Skin epidermis (tissue), 12 donors: ENCODE measurements at regions not wholly inside any gene's neighbourhood (a gene's known extent, or its start where the extent isn't known, plus 50 kb on each side); places are given as distances from the start of the nearest gene placed in this dataset.
"Not testable (repeated sequence)": the region's sequence is repeated elsewhere in the genome, so short reads cannot be mapped to it uniquely, and the experiment has no call there.

Experiments used
- H3K27ac ChIP-seq, 21 experiments: fragments of 200-600 bp; sonication (generic) in 11 of 21; one replicate each; pipeline ENCODE4 v1.5.0; 2020; ENCODE audit warnings: mild to moderate bottlenecking in 3 of 21, inconsistent platforms in 2 of 21, moderate library complexity in 2 of 21
- H3K4me3 ChIP-seq, 7 experiments: fragments of 200-600 bp; sonication (generic) in 2 of 7; one replicate each; pipeline ENCODE4 v1.5.0; 2020; ENCODE audit warnings: inconsistent platforms in 2 of 7, mild to moderate bottlenecking in 2 of 7, moderate library complexity in 1 of 7

GRCh38 chr7:155375337-155376277, 77.9 kb downstream of the INSIG1 start:
- no peak overlapping the region for H3K27ac ChIP-seq
- no peak overlapping the region for H3K4me3 ChIP-seq

GRCh38 chr7:155377071-155377837, 79.6 kb downstream of the INSIG1 start:
- H3K4me3 ChIP-seq = no peak overlapping the region
- H3K27ac ChIP-seq = no peak overlapping the region

GRCh38 chr7:155377838-155378579, 79.9 kb upstream of the EN2 start:
- Histone ChIP-seq H3K4me3 (no peak overlapping the region), H3K27ac (no peak overlapping the region)

- H3K27ac ChIP-seq = no peak overlapping the region
- H3K4me3 ChIP-seq = no peak overlapping the region
Observed at GRCh38 chr7:155378580-155378934, 79.4 kb upstream of the EN2 start.

GRCh38 chr7:155378959-155379871, 78.7 kb upstream of the EN2 start:
- Histone ChIP-seq H3K27ac (no peak overlapping the region), H3K4me3 (no peak overlapping the region)

- H3K4me3 ChIP-seq = no peak overlapping the region
- no peak overlapping the region for H3K27ac ChIP-seq
Observed at GRCh38 chr7:155380221-155380861, 77.6 kb upstream of the EN2 start.

GRCh38 chr7:155380976-155381851, 76.7 kb upstream of the EN2 start:
- H3K4me3 ChIP-seq = peak overlapping the region in 2 of 7 experiments; percentile 7 to 17
- H3K27ac ChIP-seq = no peak overlapping the region

GRCh38 chr7:155381852-155382801, 75.8 kb upstream of the EN2 start:
- no peak overlapping the region for H3K27ac ChIP-seq

GRCh38 chr7:155382802-155383171, 75.1 kb upstream of the EN2 start:
- H3K4me3 ChIP-seq = no peak overlapping the region
- H3K27ac ChIP-seq = no peak overlapping the region

More at GRCh38 chr7:155381852-155382801, 75.8 kb upstream of the EN2 start:
- H3K4me3 ChIP-seq = peak overlapping the region in 2 of 7 experiments; percentile 7 to 17

GRCh38 chr7:155383756-155384491, 74.0 kb upstream of the EN2 start:
- Histone ChIP-seq H3K27ac (no peak overlapping the region), H3K4me3 (no peak overlapping the region)

- Histone ChIP-seq H3K4me3 (no peak overlapping the region), H3K27ac (no peak overlapping the region)
Observed at GRCh38 chr7:155384751-155385150, 73.2 kb upstream of the EN2 start.

GRCh38 chr7:155385182-155385581, 72.7 kb upstream of the EN2 start:
- H3K27ac ChIP-seq, H3K4me3 ChIP-seq: not testable (repeated sequence)

- Histone ChIP-seq H3K4me3 (no peak overlapping the region), H3K27ac (no peak overlapping the region)
Observed at GRCh38 chr7:155386608-155387007, 71.3 kb upstream of the EN2 start.

GRCh38 chr7:155387066-155387620, 70.8 kb upstream of the EN2 start:
- no peak overlapping the region for H3K27ac ChIP-seq
- H3K4me3 ChIP-seq = no peak overlapping the region

- no peak overlapping the region for H3K27ac ChIP-seq
- no peak overlapping the region for H3K4me3 ChIP-seq
Observed at GRCh38 chr7:155388561-155388960, 69.4 kb upstream of the EN2 start.

- Histone ChIP-seq H3K27ac (no peak overlapping the region), H3K4me3 (no peak overlapping the region)
Observed at GRCh38 chr7:155391414-155391813, 66.5 kb upstream of the EN2 start.
